Right lobe of liver (tissue), 6 donors: ENCODE measurements at regions not wholly inside any gene's neighbourhood (a gene's known extent, or its start where the extent isn't known, plus 50 kb on each side); places are given as distances from the start of the nearest gene placed in this dataset.

Source experiments
- ATAC-seq, 4 donors: fragments of 200-7000 bp; cut with Tn5 transposase; one replicate each; pipeline ENCODE4 v1.9.1; 2020; ENCODE audit warnings: mild to moderate bottlenecking in 4 of 4, moderate library complexity in 4 of 4
- DNase-seq, 3 donors: peaks; one replicate each; pipeline ENCODE4 v3.0.0-alpha.2; 2020
- H3K27ac ChIP-seq, 3 donors: fragments of 200-600 bp; one replicate each; pipeline ENCODE4 v1.8.0; 2022
- H3K27me3 ChIP-seq, 2 donors: fragments of 200-600 bp; one replicate each; pipeline ENCODE4 v1.8.0; 2022
- H3K36me3 ChIP-seq, 4 donors: fragments of 200-600 bp; sonication (generic) in 1 of 4; one replicate each; pipeline versions ENCODE4 v1.5.1 to v1.8.0; 2017 to 2022; ENCODE audit warnings: control low read depth in 1 of 4
- H3K4me1 ChIP-seq, 4 donors: fragments of 200-600 bp; sonication (generic) in 1 of 4; one replicate each; pipeline versions ENCODE4 v1.5.1 to v1.8.0; 2017 to 2022; ENCODE audit warnings: control low read depth in 1 of 4
- H3K4me3 ChIP-seq, 3 donors: fragments of 200-600 bp; one replicate each; pipeline ENCODE4 v1.8.0; 2022
- H3K9me3 ChIP-seq, 4 donors: fragments of 200-600 bp; sonication (generic) in 1 of 4; one replicate each; pipeline versions ENCODE4 v1.5.1 to v1.8.0; 2017 to 2022; ENCODE audit warnings: control low read depth in 1 of 4
- CTCF ChIP-seq, 4 donors: fragments of 200-600 bp in 3 of 4; fragments of 450-650 bp in 1 of 4; IDR thresholded peaks; one replicate each; pipeline versions ENCODE4 v1.5.1 to v1.8.0; 2016 to 2022; ENCODE audit warnings: antibody characterized with exemption in 4 of 4, mild to moderate bottlenecking in 2 of 4
- POLR2A ChIP-seq: fragments of 450-650 bp; IDR thresholded peaks from one replicate; pipeline ENCODE4 v1.6.1; 2017; ENCODE audit warnings: antibody characterized with exemption, mild to moderate bottlenecking
- WGBS: methylation state at CpG from one replicate; pipeline ENCODE4 v1.1.6; 2018; ENCODE audit warnings: low coverage, low lambda C conversion rate; ENCODE audit not compliant: insufficient coverage; ENCODE audit errors: missing lambda C conversion rate; 5-methylcytosine and 5-hydroxymethylcytosine counted together
- intact Hi-C, 2 donors: fragments of 100-400 bp; cut with DNase I; formaldehyde crosslinking; loops; one replicate each; pipeline versions ENCODE4 v1.11.2 to v1.14.1; 2022
- donor health status: DM: no; HTN: yes; CAD: no.
- donor health status: DM: no; HTN: no; CAD: no.
- donor health status: DM: no; HTN: no; CAD: no.
- donor health status: DM: no; HTN: yes; CAD: no.
- donor health status: DM: no; HTN: yes; CAD: no.

DNA sequence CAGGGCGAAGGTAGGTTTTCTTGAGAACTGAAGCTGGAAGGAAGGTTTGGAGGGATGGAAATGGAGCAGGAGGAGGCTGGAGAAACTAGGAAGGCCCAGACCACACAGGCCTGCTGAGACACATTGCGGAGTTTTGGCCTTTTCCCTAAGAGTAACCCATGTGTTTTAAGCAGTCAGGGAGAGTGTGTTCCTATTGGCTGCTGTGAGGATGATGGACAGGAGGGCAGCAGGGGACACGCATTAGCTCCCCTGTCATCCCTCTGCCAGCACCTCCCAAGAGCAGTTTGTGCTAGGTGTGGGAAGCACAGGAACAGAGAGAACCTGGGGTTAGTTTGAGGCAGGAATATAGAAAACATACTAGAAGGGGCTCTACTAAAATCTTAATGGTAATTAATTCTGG is 842.1 kb downstream of the TBC1D22A start:
- no peak for TF ChIP-seq POLR2A
- TF ChIP-seq CTCF (IDR thresholded peaks at IDR 0.05): no peak
- no peaks in the 10 kb centered on the region for H3K36me3 ChIP-seq
- H3K4me1 ChIP-seq: no peaks in the 10 kb centered on the region
- H3K27me3 ChIP-seq: no peaks in the 10 kb centered on the region
- ATAC-seq (no peak), DNase-seq (no peak)
- no peaks in the 10 kb centered on the region for H3K9me3 ChIP-seq
- intact Hi-C loops: no loop called here
- WGBS: 39% methylated on average over 2 of the region's 3 CpGs
- H3K27ac ChIP-seq: no peak overlapping the region
- H3K4me3 ChIP-seq: no peak overlapping the region

- Histone ChIP-seq H3K9me3 (no peaks in the 10 kb centered on the region), H3K4me3 (no peak overlapping the region), H3K27me3 (no peaks in the 10 kb centered on the region), H3K4me1 (no peaks in the 10 kb centered on the region), H3K27ac (no peak overlapping the region), H3K36me3 (no peaks in the 10 kb centered on the region)
- no peak for ATAC-seq
- no peak for DNase-seq
- TF ChIP-seq POLR2A: no peak
- intact Hi-C loops: no loop called here
- 46% methylated on average over 3 of the region's 3 CpGs for WGBS
Measured at GRCh38 chr22:47602732-47603131, 840.3 kb downstream of the TBC1D22A start.

DNA sequence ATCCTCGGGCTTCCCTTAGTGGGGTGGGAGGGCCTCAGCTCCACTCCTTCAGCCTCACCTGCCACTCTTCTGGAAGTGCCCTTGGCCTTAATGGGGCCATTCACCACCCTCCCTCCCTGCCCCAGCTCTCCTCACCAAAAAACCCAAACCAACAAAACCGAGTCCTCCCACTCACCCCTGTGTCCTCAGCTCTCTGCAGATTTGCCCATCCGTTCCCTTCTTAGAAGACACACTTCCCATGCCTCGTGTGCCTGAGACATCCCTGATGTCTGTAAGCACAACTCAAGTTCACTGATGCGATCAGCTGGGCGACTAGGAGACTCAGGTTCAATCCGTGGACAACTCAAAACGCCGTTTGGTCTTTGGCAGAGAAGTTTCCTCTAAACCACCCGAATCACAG is 839.2 kb downstream of the TBC1D22A start:
- DNase-seq (no peak), ATAC-seq (no peak)
- Histone ChIP-seq H3K4me1 (no peaks in the 10 kb centered on the region), H3K27me3 (no peaks in the 10 kb centered on the region), H3K36me3 (no peaks in the 10 kb centered on the region), H3K27ac (no peak overlapping the region), H3K9me3 (no peaks in the 10 kb centered on the region), H3K4me3 (no peak overlapping the region)
- no peak for TF ChIP-seq POLR2A
- intact Hi-C loops: no loop called here
- 51% methylated on average over 9 of the region's 10 CpGs for WGBS

DNA sequence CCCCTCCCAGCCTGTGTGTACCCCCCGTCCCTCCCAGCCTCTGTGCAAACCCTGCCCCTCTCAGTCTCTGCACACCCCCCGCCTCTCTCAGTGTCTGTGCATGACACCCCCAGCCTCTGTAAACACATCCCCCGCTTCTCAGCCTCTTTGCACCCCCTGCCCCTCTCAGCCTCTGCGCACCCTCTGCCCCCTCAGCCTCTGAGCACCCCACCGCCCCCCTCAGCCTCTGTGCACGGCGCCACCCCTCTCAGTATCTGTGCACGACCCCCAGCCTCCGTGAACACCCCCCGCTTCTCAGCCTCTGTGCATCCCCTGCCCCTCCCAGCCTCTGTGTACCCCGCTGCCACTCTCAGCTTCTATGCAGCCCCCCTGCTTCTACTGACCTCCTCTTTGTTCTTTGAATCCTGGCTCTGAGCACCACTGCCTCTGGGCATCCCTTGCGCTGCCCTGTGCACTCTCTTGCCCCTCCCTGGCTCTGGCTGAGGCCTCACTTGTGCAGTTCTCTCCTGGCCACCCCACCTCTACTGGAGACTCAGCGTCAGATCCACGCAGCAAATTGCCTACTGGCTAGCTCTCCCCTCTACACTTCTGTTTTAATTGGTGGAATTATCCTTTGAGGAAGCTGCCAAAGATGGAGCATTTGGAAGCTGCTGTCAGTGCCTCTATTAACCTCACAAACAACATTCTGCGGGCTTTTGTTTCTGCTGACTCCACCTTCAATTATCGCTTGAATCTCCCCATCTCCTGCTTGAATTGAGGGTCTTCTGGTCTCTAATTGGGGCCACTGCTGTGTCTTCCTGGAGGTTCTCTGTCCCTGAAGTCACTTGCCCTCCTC is 838.6 kb downstream of the TBC1D22A start:
- WGBS: 54% methylated on average over 16 of the region's 16 CpGs
- H3K27ac ChIP-seq: no peak overlapping the region
- DNase-seq (no peak), ATAC-seq (no peak)
- no peak overlapping the region for H3K4me3 ChIP-seq
- no peaks in the 10 kb centered on the region for H3K9me3 ChIP-seq
- no peaks in the 10 kb centered on the region for H3K4me1 ChIP-seq
- TF ChIP-seq CTCF (IDR thresholded peaks at IDR 0.05): no peak
- no peak for TF ChIP-seq POLR2A
- no peaks in the 10 kb centered on the region for H3K27me3 ChIP-seq
- H3K36me3 ChIP-seq: no peaks in the 10 kb centered on the region
- intact Hi-C loops: no loop called here

GRCh38 chr22:47600281-47600680 is 837.8 kb downstream of the TBC1D22A start:
- TF ChIP-seq CTCF (IDR thresholded peaks at IDR 0.05): no peak
- TF ChIP-seq POLR2A: no peak
- H3K4me1 ChIP-seq: no peaks in the 10 kb centered on the region
- H3K27me3 ChIP-seq: no peaks in the 10 kb centered on the region
- WGBS: 66% methylated on average over 11 of the region's 11 CpGs
- H3K4me3 ChIP-seq: no peak overlapping the region
- no peak for ATAC-seq
- H3K27ac ChIP-seq: no peak overlapping the region
- DNase-seq: no peak
- H3K36me3 ChIP-seq: no peaks in the 10 kb centered on the region
- no peaks in the 10 kb centered on the region for H3K9me3 ChIP-seq
- intact Hi-C loops: no loop called here
